ENCODE measurements at regions not wholly inside any gene's neighbourhood (a gene's known extent, or its start where the extent isn't known, plus 50 kb on each side); places are given as distances from the start of the nearest gene placed in this dataset.

DNA sequence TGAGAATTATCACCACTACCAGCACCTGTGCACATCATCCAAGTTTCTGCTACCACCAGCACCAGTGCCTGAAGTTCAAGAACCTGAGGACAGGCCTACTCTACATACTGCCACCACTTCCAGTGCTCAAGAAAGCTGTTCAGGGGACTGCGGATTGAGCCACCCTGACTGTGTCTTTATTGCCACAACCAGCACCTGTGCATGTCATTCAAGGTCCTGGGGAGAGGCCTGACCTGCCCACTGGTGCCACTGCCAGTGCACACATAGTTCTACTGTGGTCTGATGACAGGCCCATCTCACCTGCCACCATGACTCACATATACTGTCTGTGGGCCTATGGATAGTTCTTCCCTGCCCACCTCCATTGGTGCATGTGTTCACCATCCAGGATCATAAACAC lies 559.4 kb downstream of the COL12A1 start (continued):
- TF ChIP-seq, protein P1, sequence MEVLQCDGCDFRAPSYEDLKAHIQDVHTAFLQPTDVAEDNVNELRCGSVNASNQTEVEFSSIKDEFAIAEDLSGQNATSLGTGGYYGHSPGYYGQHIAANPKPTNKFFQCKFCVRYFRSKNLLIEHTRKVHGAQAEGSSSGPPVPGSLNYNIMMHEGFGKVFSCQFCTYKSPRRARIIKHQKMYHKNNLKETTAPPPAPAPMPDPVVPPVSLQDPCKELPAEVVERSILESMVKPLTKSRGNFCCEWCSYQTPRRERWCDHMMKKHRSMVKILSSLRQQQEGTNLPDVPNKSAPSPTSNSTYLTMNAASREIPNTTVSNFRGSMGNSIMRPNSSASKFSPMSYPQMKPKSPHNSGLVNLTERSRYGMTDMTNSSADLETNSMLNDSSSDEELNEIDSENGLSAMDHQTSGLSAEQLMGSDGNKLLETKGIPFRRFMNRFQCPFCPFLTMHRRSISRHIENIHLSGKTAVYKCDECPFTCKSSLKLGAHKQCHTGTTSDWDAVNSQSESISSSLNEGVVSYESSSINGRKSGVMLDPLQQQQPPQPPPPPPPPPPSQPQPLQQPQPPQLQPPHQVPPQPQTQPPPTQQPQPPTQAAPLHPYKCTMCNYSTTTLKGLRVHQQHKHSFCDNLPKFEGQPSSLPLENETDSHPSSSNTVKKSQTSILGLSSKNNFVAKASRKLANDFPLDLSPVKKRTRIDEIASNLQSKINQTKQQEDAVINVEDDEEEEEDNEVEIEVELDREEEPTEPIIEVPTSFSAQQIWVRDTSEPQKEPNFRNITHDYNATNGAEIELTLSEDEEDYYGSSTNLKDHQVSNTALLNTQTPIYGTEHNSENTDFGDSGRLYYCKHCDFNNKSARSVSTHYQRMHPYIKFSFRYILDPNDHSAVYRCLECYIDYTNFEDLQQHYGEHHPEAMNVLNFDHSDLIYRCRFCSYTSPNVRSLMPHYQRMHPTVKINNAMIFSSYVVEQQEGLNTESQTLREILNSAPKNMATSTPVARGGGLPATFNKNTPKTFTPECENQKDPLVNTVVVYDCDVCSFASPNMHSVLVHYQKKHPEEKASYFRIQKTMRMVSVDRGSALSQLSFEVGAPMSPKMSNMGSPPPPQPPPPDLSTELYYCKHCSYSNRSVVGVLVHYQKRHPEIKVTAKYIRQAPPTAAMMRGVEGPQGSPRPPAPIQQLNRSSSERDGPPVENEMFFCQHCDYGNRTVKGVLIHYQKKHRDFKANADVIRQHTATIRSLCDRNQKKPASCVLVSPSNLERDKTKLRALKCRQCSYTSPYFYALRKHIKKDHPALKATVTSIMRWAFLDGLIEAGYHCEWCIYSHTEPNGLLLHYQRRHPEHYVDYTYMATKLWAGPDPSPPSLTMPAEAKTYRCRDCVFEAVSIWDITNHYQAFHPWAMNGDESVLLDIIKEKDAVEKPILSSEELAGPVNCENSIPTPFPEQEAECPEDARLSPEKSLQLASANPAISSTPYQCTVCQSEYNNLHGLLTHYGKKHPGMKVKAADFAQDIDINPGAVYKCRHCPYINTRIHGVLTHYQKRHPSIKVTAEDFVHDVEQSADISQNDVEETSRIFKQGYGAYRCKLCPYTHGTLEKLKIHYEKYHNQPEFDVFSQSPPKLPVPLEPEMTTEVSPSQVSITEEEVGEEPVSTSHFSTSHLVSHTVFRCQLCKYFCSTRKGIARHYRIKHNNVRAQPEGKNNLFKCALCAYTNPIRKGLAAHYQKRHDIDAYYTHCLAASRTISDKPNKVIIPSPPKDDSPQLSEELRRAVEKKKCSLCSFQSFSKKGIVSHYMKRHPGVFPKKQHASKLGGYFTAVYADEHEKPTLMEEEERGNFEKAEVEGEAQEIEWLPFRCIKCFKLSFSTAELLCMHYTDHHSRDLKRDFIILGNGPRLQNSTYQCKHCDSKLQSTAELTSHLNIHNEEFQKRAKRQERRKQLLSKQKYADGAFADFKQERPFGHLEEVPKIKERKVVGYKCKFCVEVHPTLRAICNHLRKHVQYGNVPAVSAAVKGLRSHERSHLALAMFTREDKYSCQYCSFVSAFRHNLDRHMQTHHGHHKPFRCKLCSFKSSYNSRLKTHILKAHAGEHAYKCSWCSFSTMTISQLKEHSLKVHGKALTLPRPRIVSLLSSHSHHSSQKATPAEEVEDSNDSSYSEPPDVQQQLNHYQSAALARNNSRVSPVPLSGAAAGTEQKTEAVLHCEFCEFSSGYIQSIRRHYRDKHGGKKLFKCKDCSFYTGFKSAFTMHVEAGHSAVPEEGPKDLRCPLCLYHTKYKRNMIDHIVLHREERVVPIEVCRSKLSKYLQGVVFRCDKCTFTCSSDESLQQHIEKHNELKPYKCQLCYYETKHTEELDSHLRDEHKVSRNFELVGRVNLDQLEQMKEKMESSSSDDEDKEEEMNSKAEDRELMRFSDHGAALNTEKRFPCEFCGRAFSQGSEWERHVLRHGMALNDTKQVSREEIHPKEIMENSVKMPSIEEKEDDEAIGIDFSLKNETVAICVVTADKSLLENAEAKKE (CRISPR knock-in tag; IDR thresholded peaks at IDR 0.05): no peak
- TF ChIP-seq POLR2AphosphoS5 (IDR thresholded peaks at IDR 0.05; ENCODE audit: low read depth): no peak
- TF ChIP-seq, protein P2, sequence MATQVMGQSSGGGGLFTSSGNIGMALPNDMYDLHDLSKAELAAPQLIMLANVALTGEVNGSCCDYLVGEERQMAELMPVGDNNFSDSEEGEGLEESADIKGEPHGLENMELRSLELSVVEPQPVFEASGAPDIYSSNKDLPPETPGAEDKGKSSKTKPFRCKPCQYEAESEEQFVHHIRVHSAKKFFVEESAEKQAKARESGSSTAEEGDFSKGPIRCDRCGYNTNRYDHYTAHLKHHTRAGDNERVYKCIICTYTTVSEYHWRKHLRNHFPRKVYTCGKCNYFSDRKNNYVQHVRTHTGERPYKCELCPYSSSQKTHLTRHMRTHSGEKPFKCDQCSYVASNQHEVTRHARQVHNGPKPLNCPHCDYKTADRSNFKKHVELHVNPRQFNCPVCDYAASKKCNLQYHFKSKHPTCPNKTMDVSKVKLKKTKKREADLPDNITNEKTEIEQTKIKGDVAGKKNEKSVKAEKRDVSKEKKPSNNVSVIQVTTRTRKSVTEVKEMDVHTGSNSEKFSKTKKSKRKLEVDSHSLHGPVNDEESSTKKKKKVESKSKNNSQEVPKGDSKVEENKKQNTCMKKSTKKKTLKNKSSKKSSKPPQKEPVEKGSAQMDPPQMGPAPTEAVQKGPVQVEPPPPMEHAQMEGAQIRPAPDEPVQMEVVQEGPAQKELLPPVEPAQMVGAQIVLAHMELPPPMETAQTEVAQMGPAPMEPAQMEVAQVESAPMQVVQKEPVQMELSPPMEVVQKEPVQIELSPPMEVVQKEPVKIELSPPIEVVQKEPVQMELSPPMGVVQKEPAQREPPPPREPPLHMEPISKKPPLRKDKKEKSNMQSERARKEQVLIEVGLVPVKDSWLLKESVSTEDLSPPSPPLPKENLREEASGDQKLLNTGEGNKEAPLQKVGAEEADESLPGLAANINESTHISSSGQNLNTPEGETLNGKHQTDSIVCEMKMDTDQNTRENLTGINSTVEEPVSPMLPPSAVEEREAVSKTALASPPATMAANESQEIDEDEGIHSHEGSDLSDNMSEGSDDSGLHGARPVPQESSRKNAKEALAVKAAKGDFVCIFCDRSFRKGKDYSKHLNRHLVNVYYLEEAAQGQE (IDR thresholded peaks at IDR 0.05; ENCODE audit: unreplicated experiment): no peak
- TF ChIP-seq EZH2 (IDR thresholded peaks at IDR 0.05; ENCODE audit: low read depth, unreplicated experiment): no peak
- no peak for TF ChIP-seq ZNF114 (CRISPR knock-in tag; IDR thresholded peaks at IDR 0.05)

All from GM23338 (cell line).